ENCODE measurements at regions not wholly inside any gene's neighbourhood (a gene's known extent, or its start where the extent isn't known, plus 50 kb on each side); places are given as distances from the start of the nearest gene placed in this dataset.
"Not testable (repeated sequence)": the region's sequence is repeated elsewhere in the genome, so short reads cannot be mapped to it uniquely, and the experiment has no call there.

GRCh38 chr14:51366460-51366859, 126.4 kb downstream of the TMX1 start:
- CTCF ChIA-PET; RAD21 ChIA-PET (ENCODE audit: low non-redundant PET in 1 of 2, low total read pairs in 2 of 2, uncharacterized antibody in 2 of 2, unreplicated experiment in 2 of 2); H3K27me3 ChIP-seq (ENCODE audit: insufficient read depth, low read length); H3K4me3 ChIP-seq (replicated peaks in 1 of 2; ENCODE audit: low read depth in 1 of 2, low read length in 2 of 2); POLR2A ChIA-PET; H3K27ac ChIP-seq (ENCODE audit: low read depth, low read length); H2AFZ ChIP-seq (ENCODE audit: low read depth, low read length, poor library complexity, severe bottlenecking); H3K9me3 ChIP-seq (ENCODE audit: control insufficient read depth in 1 of 2, insufficient read depth in 1 of 2, low read depth in 1 of 2, low read length in 2 of 2); H3K36me3 ChIP-seq (ENCODE audit: control insufficient read depth in 1 of 2, insufficient read depth in 2 of 2, low read length in 2 of 2); H3K79me2 ChIP-seq (ENCODE audit: insufficient read depth, low read length); H3K4me1 ChIP-seq (ENCODE audit: control insufficient read depth in 1 of 2, insufficient read depth in 2 of 2, low read length in 2 of 2); H3K4me2 ChIP-seq (ENCODE audit: low read length); BruUV-seq (replicated peaks); H4K20me1 ChIP-seq (ENCODE audit: insufficient read depth); ATAC-seq; H3K9me2 ChIP-seq (ENCODE audit: insufficient read depth); H3K9ac ChIP-seq (ENCODE audit: low read length); DNase-seq (ENCODE audit: low read depth, low spot score); intact Hi-C loops (cut with micrococcal nuclease): not testable (repeated sequence)

GRCh38 chr14:51366866-51367599, 127.0 kb downstream of the TMX1 start:
- H3K4me1 ChIP-seq (ENCODE audit: control insufficient read depth in 1 of 2, insufficient read depth in 2 of 2, low read length in 2 of 2); H3K79me2 ChIP-seq (ENCODE audit: insufficient read depth, low read length); H3K27ac ChIP-seq (ENCODE audit: low read depth, low read length); H3K36me3 ChIP-seq (ENCODE audit: control insufficient read depth in 1 of 2, insufficient read depth in 2 of 2, low read length in 2 of 2); POLR2A ChIA-PET; H3K9ac ChIP-seq (ENCODE audit: low read length); H3K4me3 ChIP-seq (replicated peaks in 1 of 2; ENCODE audit: low read depth in 1 of 2, low read length in 2 of 2); ATAC-seq; intact Hi-C loops (cut with micrococcal nuclease); H4K20me1 ChIP-seq (ENCODE audit: insufficient read depth); H2AFZ ChIP-seq (ENCODE audit: low read depth, low read length, poor library complexity, severe bottlenecking); RAD21 ChIA-PET (ENCODE audit: low non-redundant PET in 1 of 2, low total read pairs in 2 of 2, uncharacterized antibody in 2 of 2, unreplicated experiment in 2 of 2); H3K9me3 ChIP-seq (ENCODE audit: control insufficient read depth in 1 of 2, insufficient read depth in 1 of 2, low read depth in 1 of 2, low read length in 2 of 2); DNase-seq (ENCODE audit: low read depth, low spot score); H3K4me2 ChIP-seq (ENCODE audit: low read length); BruUV-seq (replicated peaks); H3K9me2 ChIP-seq (ENCODE audit: insufficient read depth); H3K27me3 ChIP-seq (ENCODE audit: insufficient read depth, low read length): not testable (repeated sequence)
- CTCF ChIA-PET = interaction anchor here (1.3 kb wide), 1 partner anchor 410 kb away, joined by 3 read pairs; no protein-coding TSS in a partner anchor

- ATAC-seq = no peak
- ChIA-PET CTCF (interaction anchor here (1.3 kb wide), 1 partner anchor 409 kb away, joined by 3 read pairs; no protein-coding TSS in a partner anchor), RAD21 (ENCODE audit: low non-redundant PET in 1 of 2, low total read pairs in 2 of 2, uncharacterized antibody in 2 of 2, unreplicated experiment in 2 of 2) (no interaction called here), POLR2A (no interaction called here)
- no peak for TF ChIP-seq EZH2phosphoT487 (IDR thresholded peaks at IDR 0.05; ENCODE audit: borderline replicate concordance)
- no peak for TF ChIP-seq RAD21 (IDR thresholded peaks at IDR 0.05; ENCODE audit: low read depth)
- no peak for TF ChIP-seq CTCF (IDR thresholded peaks at IDR 0.05 in 2 of 3, conservative IDR thresholded peaks at IDR 0.05 in 1 of 3; ENCODE audit: borderline replicate concordance in 1 of 3, insufficient read depth in 1 of 3, low read depth in 2 of 3, low read length in 2 of 3)
- TF ChIP-seq ZNF274 (IDR thresholded peaks at IDR 0.05; ENCODE audit: low read depth, low read length) = no peak
- TF ChIP-seq EZH2 (IDR thresholded peaks at IDR 0.05) = no peak
- TF ChIP-seq CEBPB (IDR thresholded peaks at IDR 0.05; ENCODE audit: low read depth) = no peak
- TF ChIP-seq FOSL1 (IDR thresholded peaks at IDR 0.05; ENCODE audit: low read depth) = no peak
- TF ChIP-seq POLR2A (IDR thresholded peaks at IDR 0.05; ENCODE audit: borderline replicate concordance, extremely low read depth, insufficient read depth, insufficient read length) = no peak
- H3K27ac ChIP-seq (ENCODE audit: low read depth, low read length) = no peak overlapping the region
- no TSS peak for BruUV-seq (replicated peaks)
- H3K9me3 ChIP-seq (ENCODE audit: control insufficient read depth in 1 of 2, insufficient read depth in 1 of 2, low read depth in 1 of 2, low read length in 2 of 2) = no peaks in the 10 kb centered on the region
- H2AFZ ChIP-seq (ENCODE audit: low read depth, low read length, poor library complexity, severe bottlenecking) = no peak overlapping the region
- no peaks in the 10 kb centered on the region for H3K27me3 ChIP-seq (ENCODE audit: insufficient read depth, low read length)
- DNase-seq (ENCODE audit: low read depth, low spot score) = no peak
- no peak overlapping the region for H3K9ac ChIP-seq (ENCODE audit: low read length)
- H4K20me1 ChIP-seq (ENCODE audit: insufficient read depth) = no peaks in the 10 kb centered on the region
- intact Hi-C loops (cut with micrococcal nuclease) = no loop called here
- H3K4me3 ChIP-seq (replicated peaks in 1 of 2; ENCODE audit: low read depth in 1 of 2, low read length in 2 of 2) = no peak overlapping the region
- H3K4me2 ChIP-seq (ENCODE audit: low read length) = no peak overlapping the region
- no peaks in the 10 kb centered on the region for H3K4me1 ChIP-seq (ENCODE audit: control insufficient read depth in 1 of 2, insufficient read depth in 2 of 2, low read length in 2 of 2)
- no peaks in the 10 kb centered on the region for H3K79me2 ChIP-seq (ENCODE audit: insufficient read depth, low read length)
- no peaks in the 10 kb centered on the region; the same call in 1 of the 2 replicates for H3K9me2 ChIP-seq (ENCODE audit: insufficient read depth)
- H3K36me3 ChIP-seq (ENCODE audit: control insufficient read depth in 1 of 2, insufficient read depth in 2 of 2, low read length in 2 of 2) = no peaks in the 10 kb centered on the region
Measured at GRCh38 chr14:51367600-51367931, 127.5 kb downstream of the TMX1 start.
